OCI-LY3 (cell line): ENCODE measurements at regions not wholly inside any gene's neighbourhood (a gene's known extent, or its start where the extent isn't known, plus 50 kb on each side); places are given as distances from the start of the nearest gene placed in this dataset.

Experiments
- EZH2phosphoT487 ChIP-seq: fragments of 200-600 bp; shearing (Covaris generic); IDR thresholded peaks from 2 replicates; pipeline ENCODE4 v1.6.1; 2018; ENCODE audit warnings: antibody characterized with exemption, mixed run types, low read depth
- TF ChIP-seq, protein P1 (sequence below): fragments of 200-600, 300-600 bp; sonication (generic); IDR thresholded peaks from 2 replicates; pipeline ENCODE4 v1.5.1; 2014; ENCODE audit warnings: antibody characterized with exemption, low read length, low read depth

DNA sequence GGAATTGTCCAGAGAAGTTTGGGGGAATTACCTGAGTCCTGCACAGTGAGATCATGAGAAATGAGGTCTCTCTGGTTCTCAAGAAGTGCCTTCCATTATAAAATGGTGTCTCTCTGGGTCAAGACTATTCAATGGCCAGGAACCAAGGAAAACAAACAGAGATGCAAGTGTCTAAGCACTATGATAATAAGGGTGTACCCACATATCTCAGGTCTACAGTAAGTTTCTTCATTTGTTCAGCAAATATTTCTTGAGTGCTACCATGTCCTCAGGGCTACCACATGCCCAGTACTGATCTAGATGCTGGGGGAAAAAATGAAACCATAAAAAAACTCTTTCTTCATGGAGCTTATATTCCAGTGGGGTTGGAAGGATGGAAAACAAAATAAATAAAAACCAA is 170.0 kb downstream of the ACKR3 start:
- TF ChIP-seq, protein P1, sequence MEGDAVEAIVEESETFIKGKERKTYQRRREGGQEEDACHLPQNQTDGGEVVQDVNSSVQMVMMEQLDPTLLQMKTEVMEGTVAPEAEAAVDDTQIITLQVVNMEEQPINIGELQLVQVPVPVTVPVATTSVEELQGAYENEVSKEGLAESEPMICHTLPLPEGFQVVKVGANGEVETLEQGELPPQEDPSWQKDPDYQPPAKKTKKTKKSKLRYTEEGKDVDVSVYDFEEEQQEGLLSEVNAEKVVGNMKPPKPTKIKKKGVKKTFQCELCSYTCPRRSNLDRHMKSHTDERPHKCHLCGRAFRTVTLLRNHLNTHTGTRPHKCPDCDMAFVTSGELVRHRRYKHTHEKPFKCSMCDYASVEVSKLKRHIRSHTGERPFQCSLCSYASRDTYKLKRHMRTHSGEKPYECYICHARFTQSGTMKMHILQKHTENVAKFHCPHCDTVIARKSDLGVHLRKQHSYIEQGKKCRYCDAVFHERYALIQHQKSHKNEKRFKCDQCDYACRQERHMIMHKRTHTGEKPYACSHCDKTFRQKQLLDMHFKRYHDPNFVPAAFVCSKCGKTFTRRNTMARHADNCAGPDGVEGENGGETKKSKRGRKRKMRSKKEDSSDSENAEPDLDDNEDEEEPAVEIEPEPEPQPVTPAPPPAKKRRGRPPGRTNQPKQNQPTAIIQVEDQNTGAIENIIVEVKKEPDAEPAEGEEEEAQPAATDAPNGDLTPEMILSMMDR: no peak
- no peak for TF ChIP-seq EZH2phosphoT487
